Retinal pigment epithelial cell (primary cell): ENCODE measurements at regions not wholly inside any gene's neighbourhood (a gene's known extent, or its start where the extent isn't known, plus 50 kb on each side); places are given as distances from the start of the nearest gene placed in this dataset.

Experiments
- DNase-seq: peaks from one replicate; pipeline ENCODE4 v3.0.0-alpha.2; 2010; ENCODE audit warnings: low read depth
- H3K4me3 ChIP-seq: 2 replicates; pipeline ENCODE4 v1.5.1; 2011; ENCODE audit warnings: mild to moderate bottlenecking, low read length, control low read depth, moderate library complexity
- CTCF ChIP-seq: conservative IDR thresholded peaks from 2 replicates; pipeline ENCODE4 v1.5.1; 2011; ENCODE audit warnings: low read depth, low read length, control low read depth, inconsistent platforms

DNA sequence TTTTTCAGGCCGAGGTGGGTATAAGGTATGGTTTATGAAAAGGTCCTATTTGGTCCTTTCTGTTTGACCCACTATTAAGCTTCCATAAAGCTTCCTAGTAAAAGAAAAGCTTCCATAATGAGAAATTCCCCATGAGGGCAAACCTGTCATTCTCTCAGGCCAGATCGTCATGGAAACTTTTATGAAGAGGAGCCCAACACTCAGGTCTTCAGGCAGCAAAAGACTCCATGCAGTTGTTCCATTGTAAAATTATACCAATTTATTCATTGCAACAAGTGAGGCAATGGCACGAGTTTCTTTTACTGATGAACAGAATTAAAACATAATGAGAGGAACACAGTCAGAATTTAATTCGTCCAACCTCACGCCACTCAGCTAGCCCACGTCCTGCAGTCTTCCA, 188.6 kb downstream of the MTERF1 start:
- TF ChIP-seq CTCF: no peak
- no peak for DNase-seq
- H3K4me3 ChIP-seq: no peak overlapping the region

DNA sequence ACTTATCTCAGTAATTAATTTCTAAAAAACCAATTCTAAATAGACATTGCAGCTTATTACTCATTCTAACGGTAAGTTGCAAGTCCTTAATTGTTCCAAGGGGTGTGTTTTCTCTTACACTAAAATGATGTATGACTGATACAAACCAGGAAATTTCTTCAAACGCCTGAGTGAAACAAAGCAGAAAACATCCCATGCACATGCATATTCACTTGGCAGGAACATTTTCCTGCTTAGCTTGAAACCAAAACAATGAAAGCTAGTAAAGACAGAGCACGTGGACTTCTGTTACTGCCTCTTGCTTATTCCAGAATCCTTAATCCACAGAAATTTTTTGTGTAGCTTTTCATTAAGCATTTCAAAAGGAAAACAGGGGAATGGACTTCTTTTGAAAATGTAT, 187.7 kb downstream of the MTERF1 start:
- no peak for TF ChIP-seq CTCF

GRCh38 chr7:91694351-91694841, 186.1 kb downstream of the MTERF1 start:
- peak; percentile 68 for DNase-seq
- TF ChIP-seq CTCF: no peak
- H3K4me3 ChIP-seq: no peak overlapping the region

More for the DNA sequence above, 187.7 kb downstream of the MTERF1 start:
- peak; percentile 70 for DNase-seq
- no peak overlapping the region for H3K4me3 ChIP-seq

DNA sequence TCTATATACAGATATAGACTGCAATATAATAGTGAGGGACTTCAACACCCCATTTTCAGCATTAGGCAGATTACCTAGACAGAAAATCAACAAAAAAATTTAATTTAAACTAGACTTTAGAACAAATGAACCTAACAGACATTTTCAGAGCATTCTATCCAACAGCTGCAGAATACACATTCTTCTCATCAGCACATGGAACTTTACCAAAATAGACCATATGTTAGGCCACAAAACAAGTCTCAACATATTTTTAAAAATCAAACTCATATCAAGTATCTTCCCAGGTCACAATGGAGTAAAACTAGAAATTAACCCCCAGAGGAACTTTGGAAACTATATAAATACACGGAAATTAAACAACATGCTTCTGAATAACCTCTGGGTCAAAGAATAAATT, 169.6 kb downstream of the MTERF1 start:
- no peak for DNase-seq
- no peak for TF ChIP-seq CTCF
- H3K4me3 ChIP-seq: no peak overlapping the region

DNA sequence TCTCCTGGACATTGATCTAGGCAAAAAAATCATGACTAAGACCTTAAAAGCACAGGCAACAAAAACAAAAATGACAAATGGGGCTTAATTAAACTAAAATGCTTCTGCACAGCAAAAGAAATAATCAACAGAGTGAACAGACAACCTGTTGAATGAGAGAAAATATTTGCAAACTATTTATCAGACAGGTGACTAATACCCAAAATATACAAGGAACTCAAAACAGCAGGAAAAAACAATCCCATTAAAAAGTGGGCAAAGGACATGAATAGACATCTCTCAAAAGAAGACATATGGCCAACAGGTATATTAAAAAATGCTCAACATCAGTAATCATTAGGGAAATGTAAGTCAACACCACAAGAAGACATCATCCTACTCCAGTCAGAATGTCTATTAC, 166.8 kb downstream of the MTERF1 start:
- DNase-seq: no peak
- no peak overlapping the region for H3K4me3 ChIP-seq
- no peak for TF ChIP-seq CTCF

DNA sequence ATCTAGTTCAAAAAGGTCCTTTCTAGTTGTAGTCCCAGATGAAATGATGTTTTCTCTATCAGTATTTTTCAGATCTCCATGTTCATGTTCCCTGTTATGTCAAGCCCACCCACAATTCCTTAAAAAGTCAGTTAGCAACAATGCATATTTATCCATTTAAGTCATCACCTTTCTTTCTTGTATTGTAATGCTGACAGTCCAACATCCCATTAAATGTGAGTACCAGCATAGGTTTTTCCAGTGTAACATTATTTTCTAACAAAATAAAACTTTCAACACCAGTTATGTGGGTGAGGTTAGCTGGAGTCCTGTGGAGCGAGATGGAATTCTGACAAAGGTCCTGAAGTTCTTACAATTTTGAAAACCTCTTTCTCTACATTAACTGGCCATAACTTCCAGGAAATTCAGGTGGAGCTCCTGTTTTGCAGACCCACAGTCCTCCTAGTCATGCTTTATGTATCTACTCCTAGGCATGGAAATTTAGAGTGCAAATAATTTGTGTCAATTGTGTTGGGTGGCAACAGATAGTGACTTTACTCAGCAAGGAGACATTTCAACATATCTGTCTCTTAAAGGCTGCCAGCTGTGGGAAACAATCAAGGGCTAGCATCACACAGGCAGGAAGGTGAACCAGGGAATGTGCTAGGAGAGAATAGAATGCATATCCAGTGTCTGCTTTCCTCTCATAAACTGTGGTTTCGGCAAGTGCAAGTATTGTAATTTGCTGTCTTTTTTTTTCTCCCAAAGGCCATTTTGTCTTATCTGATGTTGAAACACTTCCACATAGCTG, 162.6 kb downstream of the MTERF1 start:
- H3K4me3 ChIP-seq: no peak overlapping the region
- TF ChIP-seq CTCF: no peak
- no peak for DNase-seq

DNA sequence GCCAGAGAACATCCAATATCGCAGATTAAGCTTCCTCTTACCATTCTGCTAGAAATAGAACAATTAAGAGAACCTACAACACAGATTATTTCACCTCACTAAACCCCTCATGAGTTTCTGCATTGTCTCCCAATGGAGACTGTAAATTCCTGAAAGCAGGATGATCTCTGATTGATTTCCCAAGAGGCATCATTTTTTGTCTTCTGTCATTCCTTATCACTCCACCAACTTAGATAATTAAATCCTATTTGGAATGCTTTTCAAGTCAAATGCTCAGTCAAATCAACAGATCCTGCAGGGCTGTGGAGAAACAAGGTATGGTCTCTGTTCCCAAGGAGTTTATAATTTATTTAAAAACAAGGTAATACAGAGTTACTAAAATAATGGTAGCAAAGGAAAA, 161.5 kb downstream of the MTERF1 start:
- TF ChIP-seq CTCF: no peak
- DNase-seq: no peak
- H3K4me3 ChIP-seq: no peak overlapping the region
